RWPE1 (cell line): ENCODE measurements at regions not wholly inside any gene's neighbourhood (a gene's known extent, or its start where the extent isn't known, plus 50 kb on each side); places are given as distances from the start of the nearest gene placed in this dataset.

Source experiments
- CTCF ChIA-PET: fragments of 350-600 bp; sonication (Branson Sonifier 250); formaldehyde crosslinking; extraction: SDS; loops from one replicate; lab custom pipeline; 2021; lab: Yijun Ruan, JAX
- POLR2A ChIA-PET: fragments of 400-600 bp; formaldehyde crosslinking; extraction: SDS; loops from one replicate; lab custom pipeline; 2020; ENCODE audit warnings: antibody characterized with exemption; ENCODE audit not compliant: low non-redundant PET; lab: Yijun Ruan, JAX
- DNase-seq: peaks from one replicate; pipeline ENCODE4 v3.0.0; 2012; ENCODE audit warnings: low spot score
- H3K27ac ChIP-seq: fragments of 450-650 bp; 2 replicates; pipeline ENCODE4 v1.5.1; 2017
- TF ChIP-seq, protein P1 (sequence below): fragments of 450-650 bp; conservative IDR thresholded peaks from 2 replicates; pipeline ENCODE4 v1.5.1; 2017; ENCODE audit warnings: low read depth, mild to moderate bottlenecking

DNA sequence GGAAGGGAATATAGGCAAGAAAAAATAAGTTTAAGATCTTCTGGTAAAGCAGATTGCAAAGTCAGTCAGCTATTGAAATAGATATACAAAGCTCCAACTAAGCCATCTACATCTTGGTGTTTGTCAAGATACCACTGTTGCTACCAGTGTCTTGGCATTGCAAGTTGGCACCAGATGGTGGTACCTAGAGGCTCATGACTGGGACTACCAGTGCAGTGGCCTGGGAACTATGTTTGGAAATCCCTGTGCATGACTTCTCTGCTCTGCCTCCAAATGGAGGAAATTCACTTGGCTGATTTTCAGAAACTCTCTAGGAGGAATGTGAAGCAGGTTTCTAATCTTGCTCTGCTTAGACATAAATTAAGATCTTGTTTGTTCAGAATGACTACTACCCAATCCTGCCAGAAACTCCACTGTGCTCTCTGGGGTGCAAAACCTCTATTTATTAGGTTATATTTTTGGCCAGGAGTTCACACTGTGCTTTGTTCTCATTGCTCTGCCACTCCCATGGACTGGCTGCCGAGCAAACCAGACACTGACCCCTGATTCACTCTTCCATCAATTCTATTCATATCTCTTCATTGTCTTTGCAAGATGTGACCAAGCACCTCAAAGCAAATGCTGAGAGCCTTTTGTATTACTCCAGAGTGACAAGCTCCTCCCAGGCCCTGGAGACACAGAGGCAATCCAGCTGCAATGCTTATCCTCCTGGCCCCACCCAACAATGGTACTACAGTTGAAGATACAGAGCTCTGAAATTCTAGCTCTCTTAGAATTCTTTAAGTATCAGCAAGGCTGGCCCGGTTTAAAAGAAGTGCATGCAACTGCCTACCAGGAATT, 272.3 kb upstream of the FGF16 start:
- H3K27ac ChIP-seq: no peak overlapping the region
- TF ChIP-seq, protein P1, sequence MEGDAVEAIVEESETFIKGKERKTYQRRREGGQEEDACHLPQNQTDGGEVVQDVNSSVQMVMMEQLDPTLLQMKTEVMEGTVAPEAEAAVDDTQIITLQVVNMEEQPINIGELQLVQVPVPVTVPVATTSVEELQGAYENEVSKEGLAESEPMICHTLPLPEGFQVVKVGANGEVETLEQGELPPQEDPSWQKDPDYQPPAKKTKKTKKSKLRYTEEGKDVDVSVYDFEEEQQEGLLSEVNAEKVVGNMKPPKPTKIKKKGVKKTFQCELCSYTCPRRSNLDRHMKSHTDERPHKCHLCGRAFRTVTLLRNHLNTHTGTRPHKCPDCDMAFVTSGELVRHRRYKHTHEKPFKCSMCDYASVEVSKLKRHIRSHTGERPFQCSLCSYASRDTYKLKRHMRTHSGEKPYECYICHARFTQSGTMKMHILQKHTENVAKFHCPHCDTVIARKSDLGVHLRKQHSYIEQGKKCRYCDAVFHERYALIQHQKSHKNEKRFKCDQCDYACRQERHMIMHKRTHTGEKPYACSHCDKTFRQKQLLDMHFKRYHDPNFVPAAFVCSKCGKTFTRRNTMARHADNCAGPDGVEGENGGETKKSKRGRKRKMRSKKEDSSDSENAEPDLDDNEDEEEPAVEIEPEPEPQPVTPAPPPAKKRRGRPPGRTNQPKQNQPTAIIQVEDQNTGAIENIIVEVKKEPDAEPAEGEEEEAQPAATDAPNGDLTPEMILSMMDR: no peak
- no peak for DNase-seq
- ChIA-PET POLR2A (no interaction called here), CTCF (no interaction called here)

DNA sequence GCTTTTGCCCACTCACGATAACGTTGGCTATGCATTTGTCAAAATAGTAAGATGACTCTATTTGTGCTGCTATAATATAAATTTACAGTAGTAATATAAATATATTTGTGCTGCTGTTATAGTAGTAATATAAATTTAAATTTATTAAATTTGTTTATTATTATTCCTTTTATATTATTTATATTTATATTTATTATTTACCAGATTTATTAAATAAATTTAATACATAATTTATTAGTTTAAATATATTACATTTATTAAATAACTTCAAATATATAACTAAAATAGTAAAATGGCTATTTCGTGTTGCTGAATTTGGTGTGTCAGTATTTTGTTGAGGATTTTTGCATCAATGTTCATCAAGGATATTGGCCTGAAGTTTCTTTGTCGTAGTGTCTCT, 246.5 kb upstream of the FGF16 start:
- TF ChIP-seq, protein P1: no peak
- CTCF ChIA-PET: no interaction called here

DNA sequence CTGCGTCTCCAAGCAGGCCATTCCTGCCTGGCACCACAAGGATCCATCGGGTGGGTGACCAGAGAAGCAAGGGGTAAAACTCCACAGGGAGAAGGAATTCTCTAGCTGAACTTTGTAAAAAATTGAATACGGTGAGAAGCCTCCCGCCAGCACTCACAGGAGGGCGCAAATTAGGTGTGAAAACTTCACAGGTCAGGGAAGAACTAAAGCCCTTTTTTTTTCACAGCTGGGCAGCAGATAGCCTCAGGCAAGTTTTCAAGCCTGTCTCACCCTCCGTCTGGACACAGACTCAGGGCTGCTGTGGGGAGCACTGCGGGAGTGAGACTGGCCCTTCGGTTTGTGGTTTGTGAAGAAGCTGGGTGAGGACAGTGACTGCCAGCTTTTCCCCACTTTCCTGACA, 224.1 kb upstream of the FGF16 start:
- POLR2A ChIA-PET: no interaction called here

More for the DNA sequence above, 246.5 kb upstream of the FGF16 start:
- DNase-seq: no peak
- H3K27ac ChIP-seq: no peak overlapping the region
- POLR2A ChIA-PET: no interaction called here

DNA sequence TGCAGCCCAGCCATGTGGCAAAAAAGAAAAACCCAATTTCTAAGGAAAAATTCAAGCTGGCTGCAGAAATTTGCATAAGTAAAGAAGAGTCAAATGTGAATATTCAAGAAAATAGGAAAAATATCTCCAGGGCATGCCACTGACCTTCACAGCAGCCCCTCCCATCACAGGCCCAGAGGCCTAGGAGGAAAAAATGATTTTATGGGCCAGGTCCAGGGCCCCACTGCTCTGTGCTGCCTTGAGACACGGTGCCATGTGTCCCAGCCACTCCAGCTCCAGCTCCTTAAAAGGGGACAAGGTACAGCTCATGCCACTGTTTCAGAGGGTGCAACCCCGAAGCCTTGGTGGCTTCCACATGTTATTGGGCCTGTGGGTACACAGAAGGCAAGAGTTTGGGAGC, 182.7 kb upstream of the FGF16 start:
- CTCF ChIA-PET: interaction anchor here (0.6 kb wide), 1 partner anchor 18 kb away, joined by 3 read pairs; no protein-coding TSS in a partner anchor
- no peak overlapping the region for H3K27ac ChIP-seq
- POLR2A ChIA-PET: no interaction called here

More for the DNA sequence above, 224.1 kb upstream of the FGF16 start:
- TF ChIP-seq, protein P1: no peak
- DNase-seq: no peak
- H3K27ac ChIP-seq: no peak overlapping the region
- CTCF ChIA-PET: no interaction called here

DNA sequence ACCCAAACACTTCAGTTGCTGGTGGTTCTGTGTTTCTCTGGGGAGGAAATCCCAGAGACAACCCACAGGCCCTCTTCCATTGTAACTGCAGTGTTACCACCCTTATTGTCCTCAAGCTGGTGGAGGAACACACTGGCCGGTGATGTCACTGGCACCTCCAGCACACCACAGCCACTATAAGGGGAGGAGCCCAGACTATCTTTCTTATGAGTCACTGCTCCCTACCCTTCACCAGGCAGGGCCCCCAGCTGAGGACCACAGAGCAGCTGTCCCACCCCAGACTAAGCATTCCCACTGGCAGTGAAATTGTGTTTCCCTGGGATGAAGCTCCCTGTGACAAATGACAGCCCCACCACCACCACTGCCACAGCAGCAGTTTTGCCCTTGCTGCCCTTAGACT, 171.8 kb upstream of the FGF16 start:
- DNase-seq: no peak
- ChIA-PET POLR2A (no interaction called here), CTCF (no interaction called here)
- H3K27ac ChIP-seq: no peak overlapping the region
- TF ChIP-seq, protein P1: no peak

More for the DNA sequence above, 182.7 kb upstream of the FGF16 start:
- TF ChIP-seq, protein P1: no peak
- no peak for DNase-seq

DNA sequence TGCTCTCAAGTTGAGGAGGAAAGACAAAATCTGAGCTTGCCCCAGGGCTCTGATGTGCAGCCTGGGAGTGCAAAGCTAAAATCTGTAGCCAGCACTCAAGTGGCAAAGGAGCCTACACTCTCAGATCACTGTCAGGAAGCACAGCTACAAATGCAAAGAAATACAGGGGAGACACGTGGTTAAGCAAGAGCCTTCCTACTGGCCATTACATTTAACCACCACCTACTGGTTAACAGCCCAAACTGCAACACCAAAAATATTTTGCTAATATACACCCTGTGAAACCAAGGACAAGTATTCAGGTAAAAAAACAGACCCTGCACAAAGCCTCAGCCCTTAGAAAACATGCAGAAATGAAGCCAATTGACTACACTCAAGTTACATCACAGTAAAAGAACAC, 170.4 kb upstream of the FGF16 start:
- no peak overlapping the region for H3K27ac ChIP-seq
- DNase-seq: no peak
- TF ChIP-seq, protein P1: no peak
- CTCF ChIA-PET: no interaction called here
- POLR2A ChIA-PET: no interaction called here
